GM18505 (cell line): ENCODE measurements at regions not wholly inside any gene's neighbourhood (a gene's known extent, or its start where the extent isn't known, plus 50 kb on each side); places are given as distances from the start of the nearest gene placed in this dataset.

ENCODE experiments used
- ATAC-seq: cut with Tn5 transposase; IDR thresholded peaks from one replicate; pipeline ENCODE4 v1.9.1; 2021; ENCODE audit not compliant: unreplicated experiment
- POLR2A ChIP-seq: IDR thresholded peaks from 4 replicates; pipeline ENCODE4 v1.6.1; 2011; ENCODE audit warnings: borderline replicate concordance; ENCODE audit not compliant: insufficient read depth, insufficient read length; ENCODE audit errors: extremely low read depth

DNA sequence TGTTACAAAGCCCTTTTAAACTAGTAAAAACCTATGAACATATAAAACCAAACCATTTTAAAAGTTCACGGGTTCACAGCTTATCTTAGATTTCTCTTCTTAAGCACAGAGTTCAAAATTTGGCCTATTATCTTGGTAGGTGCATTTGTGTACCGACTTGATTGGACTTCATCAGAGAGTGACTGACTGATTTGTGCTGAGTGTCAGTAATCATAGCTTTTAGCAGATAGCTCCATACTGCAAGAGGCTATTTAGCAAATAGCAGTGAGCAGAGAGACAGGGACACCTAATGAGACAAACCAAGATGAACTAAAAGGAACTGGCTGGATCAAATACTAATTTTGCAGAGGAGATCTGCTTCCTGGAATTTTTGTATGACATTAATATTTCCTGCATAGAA is 274.5 kb downstream of the PRR16 start:
- ATAC-seq = no peak
- TF ChIP-seq POLR2A = no peak

DNA sequence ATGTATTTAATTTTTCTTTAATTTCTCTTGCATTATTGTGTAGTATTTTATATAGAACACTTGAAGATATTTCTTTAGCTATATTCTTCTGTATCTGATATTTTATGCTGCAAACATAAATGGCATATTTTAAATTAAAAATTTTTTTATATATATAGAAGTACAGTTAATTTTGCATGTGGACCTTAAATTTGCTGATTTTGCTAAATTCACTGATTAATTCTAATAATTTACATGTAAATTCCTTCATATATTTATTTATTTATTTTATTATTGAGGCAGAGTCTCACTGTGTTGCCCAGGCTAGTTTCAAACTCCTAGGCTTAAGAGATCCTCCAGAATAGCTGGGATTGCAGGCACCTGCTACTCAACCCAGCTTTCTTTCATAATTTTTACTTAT is 276.9 kb downstream of the PRR16 start:
- no peak for ATAC-seq
- TF ChIP-seq POLR2A = no peak

DNA sequence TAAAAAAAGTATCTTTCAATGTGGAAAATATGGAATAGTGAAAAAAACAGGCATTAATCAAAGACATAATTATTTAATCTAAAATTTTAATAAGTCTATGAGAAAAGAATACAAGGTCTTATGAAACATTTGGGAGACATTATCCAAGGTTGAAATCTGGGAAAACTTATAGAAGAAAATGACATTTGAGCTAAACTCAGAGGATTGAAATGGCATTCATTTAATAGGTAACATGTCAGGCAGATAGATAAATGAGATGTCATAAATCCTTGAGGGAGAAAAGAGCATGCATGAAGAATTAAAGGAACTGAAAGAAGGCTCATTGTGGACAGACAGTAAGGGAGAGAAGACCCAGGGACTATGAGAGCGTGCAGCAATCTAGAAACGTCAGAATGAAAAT is 284.4 kb downstream of the PRR16 start:
- TF ChIP-seq POLR2A = no peak
- no peak for ATAC-seq

DNA sequence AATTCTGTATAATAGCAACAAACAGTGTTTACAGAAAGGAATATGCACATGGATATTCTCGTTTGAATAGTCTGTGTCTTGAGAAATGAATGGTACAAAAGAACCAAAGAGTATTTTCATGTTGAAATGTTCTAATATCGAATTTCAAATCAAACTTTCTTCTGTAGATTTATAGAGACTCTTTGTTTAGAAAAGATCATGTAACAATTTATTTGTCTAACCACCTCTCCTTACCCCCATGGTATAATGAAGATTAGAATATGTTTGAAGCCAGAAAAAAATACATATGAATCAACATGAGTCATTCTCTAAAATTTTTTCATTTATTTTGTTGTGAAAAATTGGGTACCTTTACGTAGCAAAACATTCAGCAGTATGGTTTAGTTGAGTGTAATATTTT is 285.6 kb downstream of the PRR16 start:
- no peak for ATAC-seq
- TF ChIP-seq POLR2A = no peak

DNA sequence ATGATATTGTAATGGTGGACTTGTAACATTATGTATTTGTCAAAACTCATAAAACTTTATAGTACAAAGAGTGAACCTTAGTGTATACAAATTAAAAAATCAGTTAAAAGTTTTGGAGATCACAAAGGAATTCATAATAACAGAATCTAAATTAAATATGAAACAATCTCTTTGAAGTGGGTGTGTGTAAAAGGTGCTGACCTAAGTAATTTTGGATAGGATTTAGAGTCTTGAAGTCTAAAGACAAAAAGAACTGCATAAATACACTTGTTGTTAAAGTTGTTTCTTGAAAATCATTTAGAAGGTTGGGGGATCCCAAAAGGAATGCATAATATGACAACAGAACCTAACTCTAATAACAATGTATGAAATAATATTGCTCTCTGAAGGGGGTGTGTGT is 295.5 kb downstream of the PRR16 start:
- TF ChIP-seq POLR2A = no peak
- no peak for ATAC-seq

DNA sequence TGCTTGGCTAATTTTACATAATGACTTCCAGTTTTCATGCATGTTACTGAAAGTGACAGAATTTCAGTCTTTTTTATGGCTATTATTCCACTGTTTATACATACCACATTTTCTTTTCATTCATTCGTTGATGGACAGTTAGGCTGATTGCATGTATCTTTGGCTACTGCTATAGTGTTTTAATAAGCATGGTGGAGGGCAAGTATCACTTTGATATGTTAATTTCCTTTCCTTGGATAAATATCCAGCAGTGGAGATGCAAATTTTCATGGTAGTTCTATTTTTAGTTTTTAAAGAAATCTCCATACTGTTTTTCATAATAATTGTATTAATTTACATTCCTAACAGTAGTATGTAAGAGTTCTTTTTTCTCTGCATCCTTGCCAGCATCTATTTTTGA is 297.9 kb downstream of the PRR16 start:
- ATAC-seq = no peak
- TF ChIP-seq POLR2A = no peak

DNA sequence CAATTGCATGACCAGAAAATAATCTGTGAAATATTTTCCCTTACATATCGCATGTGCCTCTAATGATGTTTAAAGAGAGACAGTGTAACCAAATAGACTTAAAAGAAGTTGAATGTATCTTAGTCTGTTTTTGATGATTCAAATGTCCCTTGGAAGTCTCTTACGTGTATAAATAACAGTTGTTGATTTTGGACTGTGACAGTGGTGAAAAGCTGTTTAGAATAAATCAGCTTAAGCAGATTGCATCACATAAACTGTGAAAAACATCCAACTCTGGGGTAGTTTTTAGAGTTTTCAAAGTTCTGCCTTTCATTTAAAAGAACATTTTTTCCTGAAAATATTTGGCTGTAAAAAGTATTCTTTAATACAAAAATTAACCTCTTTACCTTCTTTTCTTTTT is 301.1 kb downstream of the PRR16 start:
- no peak for TF ChIP-seq POLR2A
- no peak for ATAC-seq

DNA sequence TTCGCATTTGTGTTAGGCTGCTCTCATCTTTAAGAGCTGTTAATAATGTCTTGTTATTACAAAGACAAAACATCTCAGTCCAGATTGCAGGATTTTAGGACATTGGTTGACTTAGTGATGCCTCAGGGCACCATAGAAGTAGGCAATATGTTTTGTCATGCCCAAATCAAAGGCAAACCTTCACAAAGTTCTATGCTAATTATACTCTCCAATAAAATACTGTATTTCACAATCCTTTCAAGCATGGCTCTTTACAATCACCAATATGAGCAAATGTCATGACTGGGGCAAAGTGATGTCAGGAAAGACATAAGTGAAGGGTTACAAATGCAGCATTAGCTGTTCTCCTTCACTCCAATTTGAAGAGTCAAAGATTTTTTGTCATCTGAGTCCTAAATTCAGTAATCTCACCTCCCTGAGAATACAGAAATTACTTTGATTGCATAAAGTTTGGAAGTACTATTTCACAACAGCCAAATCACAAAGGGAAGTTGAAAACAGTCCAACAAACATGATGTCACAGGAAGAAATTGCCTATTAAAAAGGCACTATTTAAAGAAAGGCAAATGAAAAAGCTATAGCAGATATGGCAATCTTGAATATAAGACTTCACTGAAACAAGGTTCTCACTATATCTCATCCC is 303.2 kb downstream of the PRR16 start:
- ATAC-seq = no peak
- TF ChIP-seq POLR2A = no peak

DNA sequence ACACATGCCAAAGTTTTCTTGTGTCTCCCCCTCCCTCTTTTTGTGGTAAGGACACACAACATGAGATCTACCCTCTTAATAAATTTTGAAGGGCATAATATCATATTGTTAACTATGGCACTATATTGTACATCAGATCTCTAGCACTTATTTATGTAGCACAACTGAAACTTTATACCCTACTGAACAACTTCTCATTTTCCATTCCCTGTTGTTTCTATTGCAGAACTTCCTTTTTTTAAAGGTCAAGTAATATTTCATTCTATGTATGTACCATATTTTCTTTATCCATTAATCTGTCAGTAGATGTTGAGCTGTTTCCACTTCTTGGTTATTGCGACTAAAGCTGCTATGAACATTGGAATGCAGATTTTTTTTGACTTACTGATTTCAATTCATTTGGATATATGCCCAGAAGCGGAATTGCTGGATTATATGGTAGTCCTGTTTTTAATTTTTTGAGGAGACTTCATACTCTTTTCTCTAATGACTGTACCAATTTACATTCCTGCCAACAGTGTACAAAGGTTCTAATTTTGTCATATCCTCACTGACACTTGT is 305.3 kb downstream of the PRR16 start:
- no peak for TF ChIP-seq POLR2A
- ATAC-seq = no peak

DNA sequence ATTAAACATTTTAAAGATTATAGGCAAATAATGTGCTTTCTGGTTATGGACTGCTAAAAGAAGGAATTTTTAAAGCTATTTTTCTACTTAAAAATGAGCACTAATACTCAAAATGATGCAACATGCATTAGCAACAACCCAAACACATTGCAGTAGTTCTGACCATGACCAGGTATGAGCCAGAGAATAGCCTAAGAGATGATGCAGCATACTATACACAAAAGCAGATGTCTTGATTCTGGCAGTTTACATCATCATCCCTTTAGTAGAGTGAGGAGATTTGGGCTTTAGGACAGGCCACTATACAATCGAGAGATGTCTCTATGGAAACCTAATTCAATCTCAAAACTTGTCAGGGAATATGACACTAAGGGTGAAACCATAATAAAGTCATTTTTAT is 307.1 kb downstream of the PRR16 start:
- no peak for TF ChIP-seq POLR2A

DNA sequence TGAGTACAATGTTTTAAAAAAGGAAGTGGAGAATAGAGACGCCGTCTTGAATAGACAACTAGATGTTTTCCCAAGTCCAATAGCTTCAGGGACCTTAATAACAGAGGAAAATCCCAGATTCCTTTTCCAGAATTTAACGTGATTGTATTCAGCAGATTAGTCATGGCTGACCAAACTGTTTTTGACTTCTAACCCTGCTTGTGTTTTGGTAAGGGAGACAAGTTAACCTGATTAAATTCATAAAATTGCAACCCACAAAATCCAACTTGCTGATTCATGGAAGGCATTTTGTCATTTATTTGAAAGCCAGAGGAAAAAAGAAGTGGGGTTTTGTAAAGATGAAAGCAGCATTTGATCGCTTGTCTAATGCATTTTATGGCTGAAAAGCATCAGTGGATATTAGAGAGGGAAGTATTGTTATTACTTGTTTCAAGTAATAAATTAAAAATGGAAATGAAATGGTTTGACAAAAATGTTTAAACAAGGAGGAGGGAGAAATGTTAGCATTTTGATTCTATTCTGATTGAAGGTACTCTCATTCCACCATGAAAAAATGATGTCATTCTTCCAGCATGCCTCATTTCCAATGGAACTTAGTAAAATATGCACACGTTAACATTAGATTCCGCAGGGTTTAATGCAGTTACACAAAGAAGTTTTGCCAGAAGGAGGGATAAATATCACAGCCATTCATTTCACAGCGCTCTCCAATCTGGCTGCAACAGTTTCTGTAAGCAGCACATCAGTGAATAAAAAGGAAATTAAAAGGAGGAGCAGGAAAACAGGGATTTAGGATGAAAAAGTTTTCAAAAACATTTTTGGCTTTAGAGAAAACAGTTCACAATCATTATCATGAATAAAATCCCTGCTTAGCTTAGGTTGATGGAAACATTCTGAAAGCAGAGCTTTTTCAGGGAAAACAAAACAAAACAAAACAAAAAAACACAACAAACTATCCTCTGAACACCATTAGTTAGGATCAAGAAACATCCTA is 314.7 kb downstream of the PRR16 start:
- ATAC-seq = no peak
- TF ChIP-seq POLR2A = no peak

More for the DNA sequence above, 307.1 kb downstream of the PRR16 start:
- ATAC-seq = no peak

DNA sequence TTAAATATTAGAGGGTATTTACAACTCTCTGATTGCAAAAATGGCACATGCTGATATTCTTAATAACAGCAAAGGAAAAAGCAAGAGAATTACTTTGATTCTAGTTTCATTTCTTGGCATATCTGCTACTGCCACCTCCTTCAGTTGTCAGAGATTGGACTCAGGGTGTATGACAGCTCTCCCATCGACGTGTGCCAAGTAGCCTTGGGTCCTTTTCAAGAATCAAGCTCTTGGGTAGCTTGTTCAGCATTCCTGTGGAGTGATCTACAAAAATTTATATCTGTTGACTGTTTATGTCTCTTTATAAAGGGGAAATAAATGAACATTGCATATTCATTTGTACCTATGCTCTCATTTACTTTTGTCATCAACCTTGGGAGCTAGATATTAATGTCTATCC is 315.6 kb downstream of the PRR16 start:
- TF ChIP-seq POLR2A = no peak
- no peak for ATAC-seq

DNA sequence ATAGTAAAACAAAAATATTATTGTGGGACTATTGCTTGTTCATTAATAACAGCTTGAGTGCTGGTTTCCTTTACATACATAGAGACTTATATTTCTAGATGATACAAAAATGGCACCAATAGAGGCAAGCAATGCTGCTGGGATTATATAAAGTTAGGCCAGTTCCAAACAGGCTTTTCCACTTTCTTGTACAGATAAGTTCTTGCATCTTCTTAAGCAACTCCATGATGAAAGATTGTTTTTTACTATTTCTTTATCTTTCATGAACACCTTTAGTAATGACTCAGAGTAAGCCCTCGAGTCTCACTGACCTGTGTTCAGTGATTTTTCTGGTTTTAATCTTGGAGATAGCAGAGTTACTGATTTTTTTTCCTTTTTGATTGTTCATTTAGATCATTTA is 324.4 kb downstream of the PRR16 start:
- no peak for TF ChIP-seq POLR2A
- no peak for ATAC-seq

DNA sequence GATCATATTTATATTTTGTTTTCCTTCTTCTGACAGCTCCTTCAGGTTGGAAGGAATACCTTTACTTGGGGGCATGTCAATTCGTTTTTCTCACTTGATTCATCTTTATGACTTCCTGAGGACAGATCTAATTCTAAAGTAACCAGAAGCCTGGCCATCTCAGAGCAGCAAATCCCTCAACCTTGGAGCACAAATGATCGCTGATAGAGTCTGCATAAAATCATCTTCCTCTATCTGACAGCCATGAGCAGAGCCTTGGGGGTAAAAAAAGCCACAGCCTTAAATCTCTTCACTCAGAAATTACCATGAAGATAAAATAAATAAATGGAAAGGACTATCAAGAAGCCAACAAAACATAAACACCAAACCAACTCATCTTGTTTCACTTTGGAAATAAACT is 325.8 kb downstream of the PRR16 start:
- ATAC-seq = no peak
- TF ChIP-seq POLR2A = no peak
